Effector memory CD8-positive, alpha-beta T cell (primary cell): ENCODE measurements at regions not wholly inside any gene's neighbourhood (a gene's known extent, or its start where the extent isn't known, plus 50 kb on each side); places are given as distances from the start of the nearest gene placed in this dataset.
"Not testable (repeated sequence)": the region's sequence is repeated elsewhere in the genome, so short reads cannot be mapped to it uniquely, and the experiment has no call there.

Experiments
- ATAC-seq: fragments of 150-1000 bp; cut with Tn5 transposase; replicated peaks from 2 replicates; pipeline ENCODE4 v1.10.0; 2021; ENCODE audit warnings: mild to moderate bottlenecking, moderate library complexity
- DNase-seq, 3 experiments: peaks; one replicate each; pipeline ENCODE4 v3.0.0; 2021
- H3K27ac Mint-ChIP-seq, 2 donors: one replicate each; pipeline ENCODE4 v1.8.0; 2022; ENCODE audit warnings: mild to moderate bottlenecking in 2 of 2, mixed read lengths in 2 of 2, moderate library complexity in 2 of 2
- H3K27me3 Mint-ChIP-seq, 2 donors: one replicate each; pipeline ENCODE4 v1.8.0; 2022; ENCODE audit warnings: mixed read lengths in 2 of 2
- H3K36me3 Mint-ChIP-seq: one replicate; pipeline ENCODE4 v1.8.0; 2022; ENCODE audit warnings: mild to moderate bottlenecking, moderate library complexity, mixed read lengths; ENCODE audit not compliant: insufficient read depth
- H3K4me1 Mint-ChIP-seq, 2 donors: one replicate each; pipeline ENCODE4 v1.8.0; 2022; ENCODE audit warnings: low read depth in 2 of 2, mixed read lengths in 2 of 2
- H3K4me3 Mint-ChIP-seq, 2 donors: one replicate each; pipeline ENCODE4 v1.8.0; 2022; ENCODE audit warnings: mild to moderate bottlenecking in 2 of 2, mixed read lengths in 2 of 2, moderate library complexity in 2 of 2
- H3K9me3 Mint-ChIP-seq, 2 donors: one replicate each; pipeline ENCODE4 v1.8.0; 2022; ENCODE audit warnings: mixed read lengths in 2 of 2

DNA sequence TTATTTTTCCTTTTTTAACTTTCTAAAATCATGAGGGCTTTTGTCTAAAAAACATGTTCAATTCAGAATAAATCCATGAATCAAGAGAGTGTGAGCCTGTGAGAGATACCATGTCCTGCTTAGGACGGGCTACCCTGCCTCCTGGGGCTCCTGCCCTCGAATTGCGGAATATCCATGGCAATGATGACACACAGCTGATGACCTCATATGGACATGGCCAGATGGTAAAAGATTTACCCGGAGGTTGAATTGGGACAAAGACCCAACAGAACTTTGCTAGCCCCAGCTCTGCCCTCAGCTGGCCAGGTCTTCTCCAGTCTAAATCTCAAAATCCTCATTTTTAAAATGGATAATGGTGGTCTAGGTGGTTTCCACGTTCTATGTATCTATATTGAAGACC lies 538.1 kb upstream of the API5 start:
- Mint-ChIP-seq H3K4me1 (no peaks in the 10 kb centered on the region), H3K36me3 (no peaks in the 10 kb centered on the region), H3K27me3 (no peaks in the 10 kb centered on the region), H3K4me3 (no peak overlapping the region), H3K9me3 (no peaks in the 10 kb centered on the region), H3K27ac (no peak overlapping the region)
- DNase-seq = no peak
- ATAC-seq = no peak

- ATAC-seq = no peak
- DNase-seq = no peak
- Mint-ChIP-seq H3K36me3 (no peaks in the 10 kb centered on the region), H3K4me1 (no peaks in the 10 kb centered on the region), H3K27me3 (no peaks in the 10 kb centered on the region), H3K4me3 (no peak overlapping the region), H3K27ac (no peak overlapping the region), H3K9me3 (no peaks in the 10 kb centered on the region)
Measured at GRCh38 chr11:42774567-42774966, 537.2 kb upstream of the API5 start.

GRCh38 chr11:42777776-42778175 lies 534.0 kb upstream of the API5 start:
- ATAC-seq = no peak
- no peaks in the 10 kb centered on the region for H3K27me3 Mint-ChIP-seq
- no peak overlapping the region for H3K27ac Mint-ChIP-seq
- H3K4me3 Mint-ChIP-seq = no peak overlapping the region
- no peaks in the 10 kb centered on the region for H3K9me3 Mint-ChIP-seq
- H3K36me3 Mint-ChIP-seq = no peaks in the 10 kb centered on the region
- no peaks in the 10 kb centered on the region for H3K4me1 Mint-ChIP-seq
- no peak for DNase-seq

- no peaks in the 10 kb centered on the region for H3K27me3 Mint-ChIP-seq
- no peaks in the 10 kb centered on the region for H3K9me3 Mint-ChIP-seq
- no peaks in the 10 kb centered on the region for H3K36me3 Mint-ChIP-seq
- H3K27ac Mint-ChIP-seq = no peak overlapping the region
- H3K4me1 Mint-ChIP-seq = no peaks in the 10 kb centered on the region
- H3K4me3 Mint-ChIP-seq = no peak overlapping the region
- ATAC-seq (no peak), DNase-seq (no peak)
Measured at GRCh38 chr11:42778193-42778592, 533.6 kb upstream of the API5 start.

- ATAC-seq (no peak), DNase-seq (no peak)
- peaks cover 0 to 1% of the 10 kb centered on the region in 2 donors for H3K9me3 Mint-ChIP-seq
- no peaks in the 10 kb centered on the region for H3K27me3 Mint-ChIP-seq
- H3K36me3 Mint-ChIP-seq = no peaks in the 10 kb centered on the region
- H3K27ac Mint-ChIP-seq = no peak overlapping the region
- H3K4me1 Mint-ChIP-seq = no peaks in the 10 kb centered on the region
- no peak overlapping the region for H3K4me3 Mint-ChIP-seq
Measured at GRCh38 chr11:42779555-42779954, 532.2 kb upstream of the API5 start.

- no peaks in the 10 kb centered on the region for H3K4me1 Mint-ChIP-seq
- no peak overlapping the region for H3K4me3 Mint-ChIP-seq
- H3K27ac Mint-ChIP-seq = no peak overlapping the region
- H3K9me3 Mint-ChIP-seq = peaks cover 5 to 11% of the 10 kb centered on the region in 2 donors
- ATAC-seq = no peak
- no peaks in the 10 kb centered on the region for H3K27me3 Mint-ChIP-seq
- DNase-seq = no peak
- H3K36me3 Mint-ChIP-seq = no peaks in the 10 kb centered on the region
Measured at GRCh38 chr11:42786981-42787380, 524.8 kb upstream of the API5 start.

DNA sequence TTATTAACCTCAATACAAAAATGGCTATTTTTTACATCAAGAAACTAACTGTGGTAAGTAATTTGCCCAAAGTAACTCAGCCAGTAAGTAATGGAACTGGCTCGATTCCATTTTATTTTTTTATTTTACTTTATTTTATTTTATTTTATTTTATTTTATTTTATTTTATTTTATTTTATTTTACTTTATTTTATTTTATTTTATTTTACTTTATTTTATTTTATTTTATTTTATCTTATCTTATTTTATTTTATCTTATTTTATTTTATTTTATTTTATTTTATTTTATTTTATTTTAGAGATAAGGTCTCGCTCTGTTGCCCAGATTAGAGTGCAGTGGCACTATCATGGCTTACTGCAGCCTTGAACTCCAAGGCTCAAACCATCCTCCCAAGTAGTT lies 516.3 kb upstream of the API5 start:
- H3K36me3 Mint-ChIP-seq, H3K27me3 Mint-ChIP-seq, H3K27ac Mint-ChIP-seq, DNase-seq, H3K9me3 Mint-ChIP-seq, H3K4me1 Mint-ChIP-seq, H3K4me3 Mint-ChIP-seq, ATAC-seq: not testable (repeated sequence)

DNA sequence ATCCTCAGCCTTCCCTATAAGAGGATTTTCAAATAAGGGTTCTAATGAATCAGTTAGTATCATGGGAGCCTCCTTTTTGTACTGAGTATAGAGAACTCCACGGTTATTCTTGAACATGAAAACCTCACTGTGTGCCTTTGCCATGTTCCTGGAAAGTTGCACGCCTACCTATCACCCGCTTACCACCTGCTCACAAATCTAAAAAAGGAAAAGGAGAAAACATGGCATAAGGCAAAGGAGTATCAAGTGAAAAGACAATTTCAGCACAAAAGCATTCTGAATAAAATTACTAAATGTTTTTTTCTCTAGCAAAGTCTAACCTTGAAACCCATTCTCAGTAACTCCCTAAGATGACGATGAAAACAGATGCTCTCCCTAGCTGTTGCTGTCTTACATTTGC lies 511.8 kb upstream of the API5 start:
- DNase-seq (no peak), ATAC-seq (no peak)
- Mint-ChIP-seq H3K9me3 (peaks cover 7% of the 10 kb centered on the region in 2 donors), H3K36me3 (no peaks in the 10 kb centered on the region), H3K4me1 (no peaks in the 10 kb centered on the region), H3K4me3 (no peak overlapping the region), H3K27me3 (no peaks in the 10 kb centered on the region), H3K27ac (no peak overlapping the region)

- H3K4me1 Mint-ChIP-seq = no peaks in the 10 kb centered on the region
- no peak for DNase-seq
- no peak overlapping the region for H3K27ac Mint-ChIP-seq
- no peaks in the 10 kb centered on the region for H3K27me3 Mint-ChIP-seq
- peaks cover 7 to 8% of the 10 kb centered on the region in 2 donors for H3K9me3 Mint-ChIP-seq
- ATAC-seq = no peak
- no peak overlapping the region for H3K4me3 Mint-ChIP-seq
- no peaks in the 10 kb centered on the region for H3K36me3 Mint-ChIP-seq
Measured at GRCh38 chr11:42802201-42802899, 509.4 kb upstream of the API5 start.

GRCh38 chr11:42806191-42806590 lies 505.6 kb upstream of the API5 start:
- Mint-ChIP-seq H3K9me3 (peaks cover 0 to 8% of the 10 kb centered on the region in 2 donors), H3K36me3 (no peaks in the 10 kb centered on the region), H3K4me3 (no peak overlapping the region), H3K4me1 (no peaks in the 10 kb centered on the region), H3K27me3 (no peaks in the 10 kb centered on the region), H3K27ac (no peak overlapping the region)
- DNase-seq (no peak), ATAC-seq (no peak)

- H3K9me3 Mint-ChIP-seq = peaks cover 0 to 8% of the 10 kb centered on the region in 2 donors
- no peaks in the 10 kb centered on the region for H3K36me3 Mint-ChIP-seq
- H3K4me1 Mint-ChIP-seq = no peaks in the 10 kb centered on the region
- no peak overlapping the region for H3K27ac Mint-ChIP-seq
- no peak for DNase-seq
- no peak for ATAC-seq
- H3K27me3 Mint-ChIP-seq = no peaks in the 10 kb centered on the region
- no peak overlapping the region for H3K4me3 Mint-ChIP-seq
Measured at GRCh38 chr11:42812361-42812760, 499.4 kb upstream of the API5 start.

DNA sequence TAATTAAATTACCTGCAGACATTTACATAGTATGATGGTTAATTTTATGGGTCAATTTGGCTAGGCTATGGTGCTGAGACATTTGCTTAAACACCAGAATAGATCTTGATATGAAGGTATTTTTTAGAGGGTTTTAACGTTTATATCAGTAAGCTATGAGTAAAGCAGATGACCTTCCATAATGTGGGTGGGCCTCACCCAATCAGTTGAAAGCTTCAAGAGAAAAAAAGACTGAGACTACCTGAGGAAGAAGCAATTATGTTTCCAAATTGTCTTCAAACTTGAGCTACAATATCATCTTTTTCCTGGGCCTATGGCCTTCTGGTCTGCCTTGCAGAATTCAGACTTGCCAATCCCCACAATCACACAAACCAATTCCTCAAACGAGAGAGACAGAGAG lies 498.8 kb upstream of the API5 start:
- Mint-ChIP-seq H3K27me3 (no peaks in the 10 kb centered on the region), H3K4me3 (no peak overlapping the region), H3K36me3 (no peaks in the 10 kb centered on the region), H3K9me3 (peaks cover 0 to 8% of the 10 kb centered on the region in 2 donors), H3K4me1 (no peaks in the 10 kb centered on the region), H3K27ac (no peak overlapping the region)
- ATAC-seq = no peak
- no peak for DNase-seq

DNA sequence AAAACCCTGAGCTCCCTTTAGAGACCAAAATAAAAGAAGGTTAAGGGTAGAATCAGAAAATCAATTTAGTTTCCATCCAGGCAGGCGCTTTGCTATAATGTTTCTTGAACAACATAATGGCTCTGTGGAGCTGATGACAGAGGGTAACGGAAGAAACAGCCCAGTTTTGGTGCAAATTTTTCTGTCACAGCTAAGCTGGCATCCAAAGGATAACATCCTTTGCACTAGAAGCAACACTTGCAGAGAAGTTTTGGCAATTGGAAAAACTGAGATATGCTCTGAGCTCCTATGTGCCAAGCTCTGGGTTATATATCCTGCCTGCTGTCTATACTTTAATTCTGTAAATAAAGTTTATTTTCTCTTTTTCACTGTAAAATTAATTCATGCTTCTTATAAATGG lies 495.3 kb upstream of the API5 start:
- Mint-ChIP-seq H3K27ac (no peak overlapping the region), H3K4me1 (no peaks in the 10 kb centered on the region), H3K4me3 (no peak overlapping the region), H3K36me3 (peaks cover 4% of the 10 kb centered on the region), H3K27me3 (no peaks in the 10 kb centered on the region), H3K9me3 (peaks cover 0 to 5% of the 10 kb centered on the region in 2 donors)
- ATAC-seq (no peak), DNase-seq (no peak)

- H3K27me3 Mint-ChIP-seq = no peaks in the 10 kb centered on the region
- peaks cover 0 to 1% of the 10 kb centered on the region in 2 donors for H3K9me3 Mint-ChIP-seq
- ATAC-seq = no peak
- DNase-seq = no peak
- H3K4me1 Mint-ChIP-seq = no peaks in the 10 kb centered on the region
- peaks cover 4% of the 10 kb centered on the region for H3K36me3 Mint-ChIP-seq
- no peak overlapping the region for H3K27ac Mint-ChIP-seq
- H3K4me3 Mint-ChIP-seq = no peak overlapping the region
Measured at GRCh38 chr11:42819126-42819525, 492.7 kb upstream of the API5 start.

DNA sequence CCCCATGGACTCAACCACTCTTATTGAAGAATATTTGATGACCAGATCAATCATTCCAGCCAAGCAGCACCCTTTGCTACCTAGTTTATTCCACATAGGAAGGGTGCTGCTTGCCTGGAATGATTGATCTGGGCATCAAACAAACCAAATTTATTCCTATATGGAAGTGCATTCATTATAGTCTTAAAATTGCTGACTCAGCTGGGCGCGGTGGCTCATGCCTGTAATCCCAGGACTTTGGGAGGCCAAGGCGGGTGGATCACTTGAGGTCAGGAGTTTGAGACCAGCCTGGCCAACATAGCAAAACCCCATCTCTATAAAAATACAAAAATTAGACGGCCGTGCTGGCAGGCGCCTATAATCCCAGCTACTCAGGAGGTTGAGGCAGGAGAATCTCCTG lies 489.6 kb upstream of the API5 start:
- not testable (repeated sequence) for H3K27me3 Mint-ChIP-seq, H3K36me3 Mint-ChIP-seq, H3K4me1 Mint-ChIP-seq, H3K27ac Mint-ChIP-seq, ATAC-seq, H3K4me3 Mint-ChIP-seq, H3K9me3 Mint-ChIP-seq, DNase-seq
